Stomach (tissue), 4 donors: ENCODE measurements at regions not wholly inside any gene's neighbourhood (a gene's known extent, or its start where the extent isn't known, plus 50 kb on each side); places are given as distances from the start of the nearest gene placed in this dataset.
A peak's percentile ranks its signal among the peaks of the same experiment; 100 is the strongest.

ENCODE experiments used
- CTCF ChIP-seq, 7 experiments: fragments of 450-650 bp in 4 of 7; fragments of 200-600 bp in 3 of 7; sonication (generic) in 3 of 7; IDR thresholded peaks; one replicate each; pipeline ENCODE4 v1.5.1; 2016 to 2019; ENCODE audit warnings: antibody characterized with exemption in 7 of 7, control low read depth in 2 of 7, mild to moderate bottlenecking in 1 of 7
- EP300 ChIP-seq: sonication (generic); formaldehyde crosslinking; IDR thresholded peaks from one replicate; pipeline ENCODE4 v1.6.1; 2017; ENCODE audit warnings: antibody characterized with exemption
- POLR2A ChIP-seq, 4 donors: fragments of 450-650 bp; IDR thresholded peaks; one replicate each; pipeline ENCODE4 v1.6.1; 2016; ENCODE audit warnings: antibody characterized with exemption in 4 of 4, control low read depth in 2 of 4, mild to moderate bottlenecking in 1 of 4, moderate library complexity in 1 of 4
- POLR2AphosphoS5 ChIP-seq, 3 donors: sonication (generic); formaldehyde crosslinking; IDR thresholded peaks; one replicate each; pipeline ENCODE4 v1.6.1; 2016; ENCODE audit warnings: antibody characterized with exemption in 3 of 3

GRCh38 chr4:83207497-83208101 lies 77.0 kb downstream of the COQ2 start:
- TF ChIP-seq POLR2AphosphoS5 (IDR thresholded peaks at IDR 0.05) (peak in 2 of 3 donors; percentile 15 to 63), CTCF (IDR thresholded peaks at IDR 0.05) (no peak), POLR2A (IDR thresholded peaks at IDR 0.05) (no peak), EP300 (no peak)
